ENCODE measurements at regions not wholly inside any gene's neighbourhood (a gene's known extent, or its start where the extent isn't known, plus 50 kb on each side); places are given as distances from the start of the nearest gene placed in this dataset.

DNA sequence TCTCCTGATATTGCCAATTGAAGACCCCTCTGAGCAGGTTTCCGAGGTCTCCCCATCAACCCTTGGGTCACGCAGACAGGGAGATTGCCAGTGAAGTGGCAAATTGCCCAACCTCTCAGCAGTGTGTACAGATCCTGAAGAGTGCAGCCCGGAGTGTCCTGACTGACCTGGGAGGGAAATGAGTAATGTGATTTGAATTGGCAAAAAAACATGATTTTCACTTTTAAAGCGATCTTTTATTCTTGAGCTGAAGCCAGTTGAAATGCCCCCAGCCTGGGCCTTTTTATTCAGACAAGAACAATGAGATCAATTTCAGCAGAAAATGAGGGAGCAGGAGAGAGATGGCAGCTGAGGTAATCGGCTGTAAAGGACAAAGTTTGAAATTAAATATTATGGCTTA, 401.8 kb downstream of the RAPGEF2 start:
- DNase-seq: no peak
- H3K4me1 ChIP-seq (ENCODE audit: control extremely low read depth in 1 of 4, control insufficient read depth in 4 of 4, insufficient read depth in 4 of 4, low read length in 3 of 4): no peaks in the 10 kb centered on the region
- no peak overlapping the region for H3K27ac ChIP-seq (ENCODE audit: insufficient read depth in 1 of 2, low read depth in 1 of 2, low read length in 2 of 2, poor library complexity in 1 of 2, severe bottlenecking in 2 of 2)
- no peaks in the 10 kb centered on the region for H3K9me3 ChIP-seq (ENCODE audit: control extremely low read depth in 1 of 5, control insufficient read depth in 4 of 5, insufficient read depth in 2 of 5, low read depth in 1 of 5, low read length in 4 of 5)
- H3K36me3 ChIP-seq (ENCODE audit: control insufficient read depth in 4 of 4, insufficient read depth in 4 of 4, low read length in 3 of 4): no peaks in the 10 kb centered on the region
- no peak overlapping the region for H3K4me3 ChIP-seq (ENCODE audit: control insufficient read depth in 1 of 7, extremely low read depth in 1 of 7, insufficient read depth in 4 of 7, low read depth in 2 of 7, low read length in 6 of 7)
- peaks cover 2 to 31% (median 3%) of the 10 kb centered on the region in 5 experiments for H3K27me3 ChIP-seq (replicated peaks in 2 of 5; ENCODE audit: control insufficient read depth in 4 of 5, insufficient read depth in 5 of 5, low read length in 4 of 5)
- 100% methylated on average over 1 of the region's 5 CpGs for WGBS (ENCODE audit: insufficient coverage)
- ChIA-PET CTCF (no interaction called here), POLR2A (no interaction called here)

DNA sequence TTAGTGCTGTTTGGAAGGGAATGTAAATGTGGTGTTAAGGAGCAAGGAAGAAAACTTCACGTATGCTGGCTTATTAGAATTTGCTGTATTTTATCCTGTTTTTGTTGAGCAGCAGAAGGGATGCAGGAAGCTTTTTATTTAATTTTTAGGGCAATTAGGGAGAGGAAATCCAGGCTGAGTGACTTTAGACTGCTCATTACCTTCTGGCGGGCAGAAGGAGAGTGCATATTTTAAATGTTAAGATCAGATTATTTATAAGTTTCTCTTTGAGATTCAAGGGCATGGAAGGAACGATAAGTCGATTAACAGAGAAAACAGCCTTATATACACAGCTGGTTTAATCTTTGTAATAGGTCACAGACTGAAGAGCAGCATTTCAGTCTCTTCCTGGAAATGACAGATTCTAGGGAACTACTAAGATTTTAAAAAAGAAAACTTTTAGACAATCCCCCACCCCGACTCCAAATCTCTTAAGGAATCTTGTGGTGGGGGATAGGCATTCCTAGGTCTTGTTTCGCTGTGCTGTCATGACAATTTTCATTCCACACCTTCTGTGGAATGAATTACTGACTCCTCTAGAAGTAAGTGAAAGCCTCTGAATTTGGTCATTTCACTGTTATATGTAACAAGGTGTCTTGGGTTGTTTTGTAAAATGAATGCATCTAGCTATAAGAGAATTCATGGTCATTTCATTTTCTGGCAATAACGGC, 402.5 kb downstream of the RAPGEF2 start:
- POLR2A ChIA-PET: interaction anchor here (0.6 kb wide), 1 partner anchor 81 kb away, joined by 3 read pairs; no protein-coding TSS in a partner anchor
- no peaks in the 10 kb centered on the region for H3K36me3 ChIP-seq (ENCODE audit: control insufficient read depth in 4 of 4, insufficient read depth in 4 of 4, low read length in 3 of 4)
- H3K27ac ChIP-seq (ENCODE audit: insufficient read depth in 1 of 2, low read depth in 1 of 2, low read length in 2 of 2, poor library complexity in 1 of 2, severe bottlenecking in 2 of 2): no peak overlapping the region
- no peak overlapping the region for H3K4me3 ChIP-seq (ENCODE audit: control insufficient read depth in 1 of 7, extremely low read depth in 1 of 7, insufficient read depth in 4 of 7, low read depth in 2 of 7, low read length in 6 of 7)
- no peaks in the 10 kb centered on the region for H3K4me1 ChIP-seq (ENCODE audit: control extremely low read depth in 1 of 4, control insufficient read depth in 4 of 4, insufficient read depth in 4 of 4, low read length in 3 of 4)
- CTCF ChIA-PET: no interaction called here
- peaks cover 2 to 31% (median 3%) of the 10 kb centered on the region in 5 experiments for H3K27me3 ChIP-seq (replicated peaks in 2 of 5; ENCODE audit: control insufficient read depth in 4 of 5, insufficient read depth in 5 of 5, low read length in 4 of 5)
- no peaks in the 10 kb centered on the region for H3K9me3 ChIP-seq (ENCODE audit: control extremely low read depth in 1 of 5, control insufficient read depth in 4 of 5, insufficient read depth in 2 of 5, low read depth in 1 of 5, low read length in 4 of 5)
- WGBS (ENCODE audit: insufficient coverage): 84% methylated on average over 4 of the region's 7 CpGs
- no peak for DNase-seq

DNA sequence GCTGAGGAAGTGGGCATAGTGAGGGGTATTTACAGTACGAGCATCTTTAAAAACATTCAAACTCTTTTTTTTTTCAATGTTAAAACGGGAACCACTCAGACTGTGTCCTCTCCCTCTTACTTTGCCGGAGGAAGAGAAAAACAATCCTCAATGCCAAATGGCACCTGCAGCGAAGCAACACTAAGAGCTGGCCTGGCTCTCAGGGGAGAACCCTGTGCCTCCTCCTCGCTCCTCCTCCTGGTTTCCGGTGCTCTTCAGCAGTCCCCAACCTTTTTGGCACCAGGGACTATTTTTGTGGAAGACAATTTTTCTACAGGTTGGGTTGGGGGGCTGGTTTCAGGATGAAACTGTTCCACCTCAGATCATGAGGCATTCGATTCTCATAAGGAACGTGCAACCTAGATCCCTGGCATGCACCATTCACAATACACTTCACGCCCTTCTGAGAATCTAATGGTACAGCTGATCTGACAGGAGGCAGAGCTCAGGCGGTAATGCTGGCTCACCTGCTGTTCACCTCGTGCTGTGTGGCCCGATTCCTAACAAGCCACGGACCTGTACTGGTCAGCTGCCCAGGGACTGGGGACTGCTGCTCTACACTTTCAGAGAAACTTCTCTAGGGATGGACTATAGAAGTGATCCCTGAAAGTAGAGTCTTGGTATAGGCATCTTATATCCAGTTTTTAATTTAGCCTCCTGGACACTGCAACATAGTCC, 404.1 kb downstream of the RAPGEF2 start:
- H3K4me1 ChIP-seq (ENCODE audit: control extremely low read depth in 1 of 4, control insufficient read depth in 4 of 4, insufficient read depth in 4 of 4, low read length in 3 of 4): no peaks in the 10 kb centered on the region
- H3K27me3 ChIP-seq (replicated peaks in 2 of 5; ENCODE audit: control insufficient read depth in 4 of 5, insufficient read depth in 5 of 5, low read length in 4 of 5): peaks cover 0 to 31% (median 2%) of the 10 kb centered on the region in 5 experiments
- H3K27ac ChIP-seq (ENCODE audit: insufficient read depth in 1 of 2, low read depth in 1 of 2, low read length in 2 of 2, poor library complexity in 1 of 2, severe bottlenecking in 2 of 2): no peak overlapping the region
- 100% methylated on average over 6 of the region's 13 CpGs for WGBS (ENCODE audit: insufficient coverage)
- H3K4me3 ChIP-seq (ENCODE audit: control insufficient read depth in 1 of 7, extremely low read depth in 1 of 7, insufficient read depth in 4 of 7, low read depth in 2 of 7, low read length in 6 of 7): no peak overlapping the region
- ChIA-PET POLR2A (interaction anchor here (0.6 kb wide), 1 partner anchor 364 kb away, joined by 11 read pairs; no protein-coding TSS in a partner anchor), CTCF (no interaction called here)
- no peak for DNase-seq
- H3K36me3 ChIP-seq (ENCODE audit: control insufficient read depth in 4 of 4, insufficient read depth in 4 of 4, low read length in 3 of 4): no peaks in the 10 kb centered on the region
- H3K9me3 ChIP-seq (ENCODE audit: control extremely low read depth in 1 of 5, control insufficient read depth in 4 of 5, insufficient read depth in 2 of 5, low read depth in 1 of 5, low read length in 4 of 5): peaks cover 0 to 2% (median 0%) of the 10 kb centered on the region in 5 experiments

DNA sequence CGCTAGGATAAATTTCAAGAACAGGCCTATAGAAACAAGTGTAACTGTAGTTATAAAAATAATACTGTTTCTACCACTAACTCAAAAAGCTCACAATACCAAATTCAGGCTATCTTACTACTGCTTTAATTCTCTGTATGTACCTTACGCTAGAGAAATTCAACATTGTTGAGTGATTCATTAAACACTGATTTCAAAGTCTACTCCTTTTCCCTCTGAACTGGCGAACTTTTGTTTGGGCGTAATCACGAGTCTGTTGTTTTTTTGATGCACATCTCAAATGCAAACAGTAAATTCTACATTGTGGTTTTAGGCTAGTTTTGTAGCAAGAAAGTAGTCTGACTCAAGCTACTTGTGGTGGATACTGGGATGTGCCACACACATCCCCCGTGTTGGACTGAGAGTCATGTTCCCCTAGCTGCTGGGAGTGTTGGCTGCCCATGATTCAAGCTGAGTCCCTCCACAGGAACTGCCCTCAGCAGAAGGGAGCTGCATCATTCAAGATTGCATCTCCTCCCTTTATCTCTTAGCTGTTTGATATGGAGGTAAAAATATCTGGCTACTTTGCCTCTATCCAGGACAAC, 406.1 kb downstream of the RAPGEF2 start:
- ChIA-PET POLR2A (no interaction called here), CTCF (interaction anchor here (0.9 kb wide), 1 partner anchor 12 kb away, joined by 3 read pairs; no protein-coding TSS in a partner anchor)
- Histone ChIP-seq H3K4me3 (ENCODE audit: control insufficient read depth in 1 of 7, extremely low read depth in 1 of 7, insufficient read depth in 4 of 7, low read depth in 2 of 7, low read length in 6 of 7) (no peak overlapping the region), H3K9me3 (ENCODE audit: control extremely low read depth in 1 of 5, control insufficient read depth in 4 of 5, insufficient read depth in 2 of 5, low read depth in 1 of 5, low read length in 4 of 5) (peaks cover 0 to 2% (median 0%) of the 10 kb centered on the region in 5 experiments), H3K27me3 (replicated peaks in 2 of 5; ENCODE audit: control insufficient read depth in 4 of 5, insufficient read depth in 5 of 5, low read length in 4 of 5) (peaks cover 0 to 22% (median 2%) of the 10 kb centered on the region in 5 experiments), H3K4me1 (ENCODE audit: control extremely low read depth in 1 of 4, control insufficient read depth in 4 of 4, insufficient read depth in 4 of 4, low read length in 3 of 4) (no peaks in the 10 kb centered on the region), H3K36me3 (ENCODE audit: control insufficient read depth in 4 of 4, insufficient read depth in 4 of 4, low read length in 3 of 4) (no peaks in the 10 kb centered on the region), H3K27ac (ENCODE audit: insufficient read depth in 1 of 2, low read depth in 1 of 2, low read length in 2 of 2, poor library complexity in 1 of 2, severe bottlenecking in 2 of 2) (no peak overlapping the region)
- no peak for DNase-seq
- 94% methylated on average over 2 of the region's 6 CpGs for WGBS (ENCODE audit: insufficient coverage)

DNA sequence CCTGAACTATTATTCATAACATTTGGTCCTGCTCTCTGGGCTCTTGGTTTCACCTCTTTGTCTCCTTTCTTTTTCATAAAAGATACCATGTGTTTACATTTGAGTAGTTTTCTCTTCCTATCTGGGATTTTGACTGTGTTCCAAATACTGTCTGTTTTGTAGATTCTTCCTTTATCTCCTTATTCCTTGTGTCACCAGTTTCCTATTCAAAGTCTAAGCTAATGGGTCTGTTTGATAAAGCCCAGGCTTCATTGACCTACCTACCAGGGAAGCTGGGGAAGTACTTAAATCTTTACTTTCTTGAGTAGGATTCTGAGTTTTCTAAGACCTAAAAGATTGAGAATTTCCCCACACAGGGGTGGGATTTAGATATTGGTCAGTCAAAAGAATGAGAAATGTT, 409.5 kb downstream of the RAPGEF2 start:
- H3K36me3 ChIP-seq (ENCODE audit: control insufficient read depth in 4 of 4, insufficient read depth in 4 of 4, low read length in 3 of 4): no peaks in the 10 kb centered on the region
- peaks cover 0 to 3% (median 0%) of the 10 kb centered on the region in 5 experiments for H3K27me3 ChIP-seq (replicated peaks in 2 of 5; ENCODE audit: control insufficient read depth in 4 of 5, insufficient read depth in 5 of 5, low read length in 4 of 5)
- no peak for DNase-seq
- H3K27ac ChIP-seq (ENCODE audit: insufficient read depth in 1 of 2, low read depth in 1 of 2, low read length in 2 of 2, poor library complexity in 1 of 2, severe bottlenecking in 2 of 2): no peak overlapping the region
- peaks cover 0 to 2% (median 0%) of the 10 kb centered on the region in 5 experiments for H3K9me3 ChIP-seq (ENCODE audit: control extremely low read depth in 1 of 5, control insufficient read depth in 4 of 5, insufficient read depth in 2 of 5, low read depth in 1 of 5, low read length in 4 of 5)
- no peaks in the 10 kb centered on the region for H3K4me1 ChIP-seq (ENCODE audit: control extremely low read depth in 1 of 4, control insufficient read depth in 4 of 4, insufficient read depth in 4 of 4, low read length in 3 of 4)
- no peak overlapping the region for H3K4me3 ChIP-seq (ENCODE audit: control insufficient read depth in 1 of 7, extremely low read depth in 1 of 7, insufficient read depth in 4 of 7, low read depth in 2 of 7, low read length in 6 of 7)
- ChIA-PET POLR2A (no interaction called here), CTCF (no interaction called here)

DNA sequence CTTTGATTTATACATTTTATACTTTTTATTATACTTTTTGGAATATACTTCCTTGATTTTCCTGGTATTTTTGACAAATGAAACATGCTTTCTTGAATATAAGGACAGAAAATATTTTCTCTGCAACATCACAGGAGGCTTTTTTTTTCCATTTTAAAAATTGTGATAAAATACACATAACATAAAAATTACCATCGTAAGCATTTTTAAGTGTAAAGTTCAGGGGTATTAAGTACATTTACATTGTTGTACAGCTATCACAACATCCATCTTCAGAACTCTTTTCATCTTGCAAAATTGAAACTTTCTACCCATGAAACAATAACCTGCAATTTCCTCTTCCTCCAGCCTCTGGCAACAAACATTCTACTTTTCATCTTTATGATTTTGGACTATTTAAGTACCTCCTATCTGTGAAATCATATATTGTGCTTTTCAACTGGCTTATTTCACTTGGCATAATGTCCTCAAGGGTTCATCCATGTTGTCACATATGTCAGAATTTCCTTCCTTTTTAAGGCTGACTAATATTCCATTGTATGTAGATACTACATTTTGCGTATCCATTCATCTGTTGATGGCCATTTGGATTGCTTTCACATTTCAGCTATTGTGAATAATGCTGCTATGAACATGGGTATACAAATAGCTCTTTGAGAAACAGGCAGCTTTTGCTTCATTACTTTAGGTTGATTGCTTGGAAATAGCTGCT, 412.6 kb downstream of the RAPGEF2 start:
- Histone ChIP-seq H3K27me3 (replicated peaks in 2 of 5; ENCODE audit: control insufficient read depth in 4 of 5, insufficient read depth in 5 of 5, low read length in 4 of 5) (no peaks in the 10 kb centered on the region), H3K4me1 (ENCODE audit: control extremely low read depth in 1 of 4, control insufficient read depth in 4 of 4, insufficient read depth in 4 of 4, low read length in 3 of 4) (no peaks in the 10 kb centered on the region), H3K36me3 (ENCODE audit: control insufficient read depth in 4 of 4, insufficient read depth in 4 of 4, low read length in 3 of 4) (no peaks in the 10 kb centered on the region), H3K27ac (ENCODE audit: insufficient read depth in 1 of 2, low read depth in 1 of 2, low read length in 2 of 2, poor library complexity in 1 of 2, severe bottlenecking in 2 of 2) (no peak overlapping the region), H3K4me3 (ENCODE audit: control insufficient read depth in 1 of 7, extremely low read depth in 1 of 7, insufficient read depth in 4 of 7, low read depth in 2 of 7, low read length in 6 of 7) (no peak overlapping the region), H3K9me3 (ENCODE audit: control extremely low read depth in 1 of 5, control insufficient read depth in 4 of 5, insufficient read depth in 2 of 5, low read depth in 1 of 5, low read length in 4 of 5) (peaks cover 0 to 2% (median 0%) of the 10 kb centered on the region in 5 experiments)
- WGBS (ENCODE audit: insufficient coverage): 100% methylated on average over 1 of the region's 2 CpGs
- ChIA-PET CTCF (no interaction called here), POLR2A (no interaction called here)
- DNase-seq: no peak
